Activated T-cell treated with anti-CD3 and anti-CD28 coated beads for 4 hours (primary cell): ENCODE measurements at regions not wholly inside any gene's neighbourhood (a gene's known extent, or its start where the extent isn't known, plus 50 kb on each side); places are given as distances from the start of the nearest gene placed in this dataset.
A peak's percentile ranks its signal among the peaks of the same experiment; 100 is the strongest.

Experiments
- DNase-seq: peaks from one replicate; pipeline ENCODE4 v3.0.0-alpha.2; 2020

DNA sequence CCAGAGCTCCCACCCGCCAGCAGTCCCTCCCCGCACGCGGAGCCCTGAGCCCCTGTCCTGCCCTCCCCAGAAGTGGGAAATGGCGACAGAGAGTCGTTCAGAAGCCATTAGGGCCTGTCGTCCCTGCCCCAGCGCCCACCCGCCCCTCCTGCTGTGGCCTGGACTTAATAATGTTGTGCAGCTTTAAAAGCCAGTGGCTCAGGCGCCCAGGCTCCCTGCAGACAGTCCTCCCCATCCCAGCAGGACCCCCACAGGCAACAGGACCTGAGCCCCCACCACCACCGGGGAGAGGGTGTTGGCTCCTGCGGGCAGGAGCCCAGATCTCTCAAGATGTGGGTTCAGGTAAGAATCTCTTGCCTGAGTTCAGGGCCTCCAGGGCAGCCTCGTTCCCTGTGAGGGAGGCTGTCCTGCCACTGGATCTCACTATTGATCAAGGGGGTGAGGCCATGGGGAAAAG is 125.3 kb upstream of the RUNX3 start:
- DNase-seq: no peak

DNA sequence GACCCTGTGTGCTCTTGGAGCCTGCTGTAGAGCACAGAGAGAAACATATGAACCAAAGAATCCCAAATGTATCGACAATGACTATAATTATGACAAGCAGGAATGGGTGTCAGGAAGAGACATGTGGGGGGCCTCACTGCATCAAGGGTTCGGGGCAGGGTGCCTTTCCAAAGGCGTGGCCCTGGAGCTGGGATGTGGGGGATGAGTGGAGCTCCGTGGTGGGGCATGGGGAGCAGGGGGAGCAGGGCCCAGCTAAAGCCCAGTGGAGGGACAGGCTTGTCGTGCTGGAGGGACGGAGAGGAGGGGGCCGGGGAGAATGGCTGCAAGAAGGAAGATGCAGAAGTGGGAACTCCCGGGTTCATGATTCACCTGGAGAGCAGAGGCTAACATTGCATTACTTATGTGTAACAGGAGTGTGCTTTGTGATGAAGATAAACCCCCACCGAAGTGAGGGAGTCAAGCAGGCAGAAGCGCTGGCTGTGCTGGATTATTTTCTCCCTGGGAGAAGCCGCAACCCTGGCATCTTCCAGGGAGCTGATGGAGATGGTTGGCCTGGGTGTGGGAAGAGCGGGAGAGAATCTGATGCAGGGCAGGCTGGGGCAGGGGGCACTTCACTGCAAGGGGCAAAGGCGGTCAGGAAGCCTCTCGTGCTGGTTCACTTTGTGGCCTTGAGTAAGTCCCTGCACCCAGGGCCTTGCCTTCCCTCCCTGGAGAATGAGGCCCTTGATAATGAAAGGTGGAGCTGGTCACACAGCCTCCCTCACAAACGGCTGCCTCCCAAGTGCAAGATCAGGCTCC is 124.6 kb upstream of the RUNX3 start:
- DNase-seq: no peak

- DNase-seq: no peak
Observed at GRCh38 chr1:25053576-25054250, 123.6 kb upstream of the RUNX3 start.

DNA sequence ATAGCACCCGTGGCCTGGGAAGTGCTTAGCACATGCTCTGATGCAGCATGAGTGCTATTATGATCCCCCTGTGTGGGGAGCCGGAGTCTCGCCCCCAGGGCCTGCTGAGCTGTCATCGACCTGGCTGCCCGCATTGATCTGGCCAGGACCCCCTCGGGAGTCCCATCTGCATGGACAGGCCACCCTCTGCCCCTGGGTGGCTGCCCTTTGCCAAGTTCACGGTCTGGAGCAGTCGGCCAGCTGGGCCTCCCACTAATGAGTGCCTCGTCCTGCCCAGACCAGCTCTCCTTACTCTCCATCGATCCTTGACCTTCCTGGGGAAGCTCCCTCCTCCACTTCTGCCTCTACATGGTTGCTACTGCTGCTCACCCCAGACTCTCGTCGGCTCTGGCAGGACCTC is 121.8 kb upstream of the RUNX3 start:
- DNase-seq: no peak

DNA sequence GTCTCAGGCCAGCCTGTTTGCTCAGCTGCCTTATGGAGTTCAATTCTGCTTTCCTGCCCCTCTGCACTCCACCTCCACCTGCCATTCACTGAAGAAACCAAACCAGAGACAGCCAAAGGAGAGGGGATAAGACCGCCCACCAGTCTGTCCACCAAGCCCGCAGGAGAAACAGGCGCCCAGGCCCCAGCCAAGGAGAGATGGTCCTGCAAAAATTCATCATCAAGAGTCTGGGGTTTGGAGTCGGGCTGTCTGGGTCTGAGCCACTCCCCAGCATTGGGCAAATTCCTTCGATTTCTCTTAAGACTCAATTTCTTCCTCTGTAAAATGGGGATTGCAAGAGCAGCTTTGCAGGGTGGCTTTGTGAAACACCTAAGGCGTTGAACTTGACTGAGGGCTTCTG is 121.4 kb upstream of the RUNX3 start:
- DNase-seq: no peak

DNA sequence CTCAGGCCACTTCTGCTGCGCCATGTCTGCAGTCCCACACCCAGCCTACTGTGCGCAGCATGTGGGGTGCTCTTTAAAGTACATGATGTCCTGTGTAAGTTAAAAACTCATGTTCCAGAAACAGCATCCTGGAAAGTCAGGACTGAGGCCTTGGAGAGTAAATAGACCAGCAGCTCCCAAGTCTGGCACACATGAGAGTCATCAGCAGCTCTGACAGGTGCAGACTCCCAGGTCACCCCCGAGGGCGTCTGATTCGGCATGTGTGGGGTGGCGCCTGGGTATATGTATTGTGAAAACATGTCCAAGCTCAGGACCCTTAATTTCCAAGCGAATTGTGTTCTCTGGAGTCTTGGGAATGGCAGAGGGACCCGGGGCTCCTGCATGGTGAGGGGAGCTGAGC is 120.1 kb upstream of the RUNX3 start:
- no peak for DNase-seq

GRCh38 chr1:25049190-25049589 is 119.1 kb upstream of the RUNX3 start:
- no peak for DNase-seq

- DNase-seq: no peak
Observed at GRCh38 chr1:25048728-25049127, 118.7 kb upstream of the RUNX3 start.

GRCh38 chr1:25047506-25048240 is 117.6 kb upstream of the RUNX3 start:
- no peak for DNase-seq

GRCh38 chr1:25046194-25046532 is 116.1 kb upstream of the RUNX3 start:
- DNase-seq: no peak

DNA sequence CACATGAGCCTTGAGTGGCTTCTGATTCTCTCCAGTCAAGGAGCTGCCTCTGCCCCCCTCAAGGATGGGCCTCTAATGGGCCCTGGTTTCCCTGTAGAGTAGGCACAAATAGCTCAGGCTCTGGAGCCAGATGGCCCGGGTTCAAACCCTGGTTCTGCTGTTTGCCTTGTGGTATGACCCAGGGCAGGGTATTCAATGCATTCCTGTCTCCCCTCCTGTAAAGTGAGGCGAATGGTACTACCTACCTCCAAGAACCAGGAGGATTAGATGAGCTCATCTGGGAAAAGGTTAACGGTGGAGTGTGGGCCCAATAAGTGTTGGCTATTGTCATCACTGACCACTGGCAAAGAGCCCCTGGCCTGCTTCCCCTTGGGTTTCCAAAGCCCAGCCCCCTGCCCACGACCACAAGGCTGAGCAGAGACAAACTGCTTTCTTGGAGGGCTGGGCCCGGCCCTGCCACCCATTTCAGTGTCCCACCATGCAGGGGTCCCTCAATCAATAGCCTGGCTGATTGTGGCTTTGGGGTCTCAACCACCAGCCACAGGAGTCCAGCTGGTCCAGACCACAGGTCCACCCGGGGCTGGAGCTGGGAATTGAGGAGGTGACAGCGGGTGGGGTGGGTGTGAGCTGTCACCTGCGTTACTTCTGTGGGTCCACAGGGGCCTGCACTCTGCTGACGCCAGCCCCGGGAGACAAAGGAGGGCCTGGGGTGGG is 115.6 kb upstream of the RUNX3 start:
- DNase-seq: no peak

DNA sequence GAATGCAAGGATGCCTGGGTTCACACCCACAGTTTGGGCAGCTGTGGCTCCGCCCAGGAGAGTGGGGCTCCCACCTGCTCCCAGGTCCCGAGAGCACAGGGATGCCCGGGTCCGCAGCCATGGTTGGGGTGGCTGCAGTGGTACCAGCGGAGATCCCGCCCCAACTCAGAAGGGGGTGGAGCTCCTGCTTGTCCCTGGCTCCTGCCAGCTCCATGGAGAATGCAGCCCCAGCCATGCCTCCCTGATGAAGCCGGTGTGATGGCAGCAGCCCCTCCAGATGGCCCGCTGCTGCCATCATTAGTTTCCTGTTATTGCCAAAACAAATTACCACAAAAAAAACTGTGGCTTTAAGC is 113.1 kb upstream of the RUNX3 start:
- no peak for DNase-seq

GRCh38 chr1:25042331-25043227 is 112.5 kb upstream of the RUNX3 start:
- no peak for DNase-seq

GRCh38 chr1:25041916-25042315 is 111.8 kb upstream of the RUNX3 start:
- no peak for DNase-seq

- DNase-seq: no peak
Observed at GRCh38 chr1:25040122-25040685, 110.1 kb upstream of the RUNX3 start.

DNA sequence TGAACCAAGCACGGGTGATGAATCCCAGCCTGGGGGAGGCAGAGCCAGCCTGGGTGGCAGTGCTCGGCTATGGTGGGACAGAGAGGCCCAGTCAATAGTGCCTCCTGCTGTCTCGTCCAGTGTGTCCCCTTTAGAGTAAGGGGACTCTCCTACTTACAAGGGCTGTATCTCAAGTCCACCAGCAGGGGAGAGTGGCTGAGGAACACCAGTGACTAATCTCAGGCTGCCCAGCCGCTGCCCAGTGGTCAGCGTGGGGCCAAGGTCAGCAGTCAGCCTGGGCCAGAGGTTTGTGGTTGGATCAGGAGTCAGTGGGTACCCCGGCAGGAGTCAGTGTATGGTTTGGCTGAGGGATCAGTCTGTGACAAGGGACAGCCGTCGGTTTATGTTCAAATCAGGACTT is 109.2 kb upstream of the RUNX3 start:
- no peak for DNase-seq

GRCh38 chr1:25038699-25039098 is 108.6 kb upstream of the RUNX3 start:
- DNase-seq: no peak

GRCh38 chr1:25037174-25038074 is 107.3 kb upstream of the RUNX3 start:
- peak; percentile 50 for DNase-seq

DNA sequence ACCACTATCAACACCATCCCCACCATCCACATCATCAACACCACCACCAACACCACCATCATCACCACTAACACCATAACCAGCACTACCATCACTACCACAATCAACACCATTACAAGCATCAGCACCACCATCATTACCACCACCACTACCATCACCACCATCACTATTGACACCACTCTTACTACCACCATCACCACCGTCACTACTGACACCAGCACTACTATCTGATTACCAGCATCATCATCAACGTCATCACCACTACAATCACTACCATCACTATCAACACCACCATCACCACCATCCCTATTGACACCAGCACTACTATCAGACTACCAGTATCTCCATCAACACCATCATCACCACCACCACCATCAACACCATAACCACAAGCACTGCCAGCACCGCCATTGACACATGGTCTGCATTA is 106.1 kb upstream of the RUNX3 start:
- DNase-seq: no peak

GRCh38 chr1:25035523-25036116 is 105.5 kb upstream of the RUNX3 start:
- no peak for DNase-seq
